Spleen (tissue), 11 donors: ENCODE measurements at regions not wholly inside any gene's neighbourhood (a gene's known extent, or its start where the extent isn't known, plus 50 kb on each side); places are given as distances from the start of the nearest gene placed in this dataset.

ENCODE experiments used
- DNase-seq: peaks from one replicate; pipeline ENCODE4 v3.0.0-alpha.2; 2020
- H3K27ac ChIP-seq, 8 donors: fragments of 200-600 bp; sonication (generic) in 7 of 8; 1 replicate in 4 of 8; 2 replicates in 4 of 8; pipeline versions ENCODE4 v1.5.0 to v1.8.0; 2016 to 2021; ENCODE audit warnings: inconsistent platforms in 4 of 8, mild to moderate bottlenecking in 4 of 8, moderate library complexity in 1 of 8
- H3K27me3 ChIP-seq, 7 donors: fragments of 200-600 bp; sonication (generic) in 6 of 7; replicated peaks in 1 of 7; 1 replicate in 4 of 7; 2 replicates in 3 of 7; pipeline versions ENCODE4 v1.5.0 to v1.8.0; 2016 to 2021; ENCODE audit warnings: inconsistent platforms in 3 of 7, mild to moderate bottlenecking in 1 of 7
- H3K36me3 ChIP-seq, 6 donors: fragments of 200-600 bp; sonication (generic) in 5 of 6; 1 replicate in 4 of 6; 2 replicates in 2 of 6; pipeline versions ENCODE4 v1.5.0 to v1.8.0; 2016 to 2021; ENCODE audit warnings: inconsistent platforms in 2 of 6
- H3K4me1 ChIP-seq, 6 donors: fragments of 200-600 bp; sonication (generic) in 5 of 6; 1 replicate in 3 of 6; 2 replicates in 3 of 6; pipeline versions ENCODE4 v1.5.0 to v1.8.0; 2016 to 2021; ENCODE audit warnings: inconsistent platforms in 3 of 6
- H3K4me3 ChIP-seq, 8 donors: fragments of 200-600 bp; sonication (generic) in 7 of 8; 1 replicate in 4 of 8; 2 replicates in 4 of 8; pipeline versions ENCODE4 v1.5.0 to v1.8.0; 2016 to 2021; ENCODE audit warnings: inconsistent platforms in 4 of 8, mild to moderate bottlenecking in 4 of 8, moderate library complexity in 2 of 8
- H3K9me3 ChIP-seq, 8 donors: fragments of 200-600 bp; sonication (generic) in 7 of 8; 1 replicate in 4 of 8; 2 replicates in 4 of 8; pipeline versions ENCODE4 v1.5.0 to v1.8.0; 2016 to 2021; ENCODE audit warnings: inconsistent platforms in 4 of 8
- POLR2A ChIP-seq, 3 donors: fragments of 450-650 bp; IDR thresholded peaks; one replicate each; pipeline ENCODE4 v1.5.1; 2017; ENCODE audit warnings: antibody characterized with exemption in 3 of 3, mild to moderate bottlenecking in 1 of 3
- POLR2AphosphoS5 ChIP-seq, 3 donors: sonication (generic); formaldehyde crosslinking; IDR thresholded peaks; one replicate each; pipeline ENCODE4 v1.5.1; 2017; ENCODE audit warnings: antibody characterized with exemption in 3 of 3
- WGBS, 5 donors: extraction: QIAGEN DNeasy Blood & Tissue Kit in 3 of 5; methylation state at CpG; one replicate each; pipeline versions ENCODE4 v1.1.5 to v1.1.7; 2013 to 2018; 5-methylcytosine and 5-hydroxymethylcytosine counted together
- intact Hi-C: fragments of 100-400 bp; cut with DNase I; formaldehyde crosslinking; loops from one replicate; pipeline ENCODE4 v1.15.0; 2023; ENCODE audit warnings: low total_unique reads
- TF ChIP-seq, protein P1 (sequence below), 11 experiments: fragments of 200-600 bp in 7 of 11; fragments of 450-650 bp in 4 of 11; sonication (generic) in 4 of 11; IDR thresholded peaks in 8 of 11; conservative IDR thresholded peaks in 3 of 11; 1 replicate in 7 of 11; 2 replicates in 4 of 11; pipeline versions ENCODE4 v1.4.0 to v1.8.0; 2016 to 2021; ENCODE audit warnings: antibody characterized with exemption in 11 of 11, inconsistent platforms in 4 of 11, mild to moderate bottlenecking in 1 of 11
- donor health status: healthy with polysubstance abuse.
- donor health status: DM: no; HTN: no; CAD: no; lungs with moderate emphysema.
- donor health status: DM: no; HTN: no; CAD: no.
- donor health status: Bipolar disorder and iron deficiency.
- donor health status: healthy.
- donor health status: DM: no; HTN: no; CAD: no.
- donor health status: DM: yes; HTN: yes; CAD: no.

DNA sequence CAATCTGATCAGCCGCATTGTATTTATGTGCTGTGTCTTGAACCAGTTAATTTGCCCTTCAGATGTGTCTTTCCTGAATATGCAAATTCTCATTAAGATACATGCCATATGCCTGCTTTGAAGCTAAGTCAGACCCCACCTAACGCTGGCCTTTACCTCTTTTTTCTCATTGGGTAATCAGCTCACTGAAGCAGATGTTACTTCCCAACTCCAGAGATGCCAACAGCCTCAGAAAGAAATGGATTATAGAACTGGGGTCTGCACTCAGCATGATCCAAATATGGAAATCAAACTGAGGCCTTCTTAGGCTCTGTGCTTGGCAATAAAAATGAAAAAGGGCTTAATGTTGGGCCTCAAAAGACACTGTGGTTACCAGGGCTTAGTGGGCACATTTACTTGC, 113.9 kb downstream of the FZD1 start:
- Histone ChIP-seq H3K36me3 (no peaks in the 10 kb centered on the region), H3K27ac (no peak overlapping the region), H3K27me3 (no peaks in the 10 kb centered on the region), H3K9me3 (no peaks in the 10 kb centered on the region), H3K4me1 (no peaks in the 10 kb centered on the region), H3K4me3 (no peak overlapping the region)
- intact Hi-C loops = no loop called here
- DNase-seq = no peak
- TF ChIP-seq POLR2A (IDR thresholded peaks at IDR 0.05) = no peak
- TF ChIP-seq, protein P1, sequence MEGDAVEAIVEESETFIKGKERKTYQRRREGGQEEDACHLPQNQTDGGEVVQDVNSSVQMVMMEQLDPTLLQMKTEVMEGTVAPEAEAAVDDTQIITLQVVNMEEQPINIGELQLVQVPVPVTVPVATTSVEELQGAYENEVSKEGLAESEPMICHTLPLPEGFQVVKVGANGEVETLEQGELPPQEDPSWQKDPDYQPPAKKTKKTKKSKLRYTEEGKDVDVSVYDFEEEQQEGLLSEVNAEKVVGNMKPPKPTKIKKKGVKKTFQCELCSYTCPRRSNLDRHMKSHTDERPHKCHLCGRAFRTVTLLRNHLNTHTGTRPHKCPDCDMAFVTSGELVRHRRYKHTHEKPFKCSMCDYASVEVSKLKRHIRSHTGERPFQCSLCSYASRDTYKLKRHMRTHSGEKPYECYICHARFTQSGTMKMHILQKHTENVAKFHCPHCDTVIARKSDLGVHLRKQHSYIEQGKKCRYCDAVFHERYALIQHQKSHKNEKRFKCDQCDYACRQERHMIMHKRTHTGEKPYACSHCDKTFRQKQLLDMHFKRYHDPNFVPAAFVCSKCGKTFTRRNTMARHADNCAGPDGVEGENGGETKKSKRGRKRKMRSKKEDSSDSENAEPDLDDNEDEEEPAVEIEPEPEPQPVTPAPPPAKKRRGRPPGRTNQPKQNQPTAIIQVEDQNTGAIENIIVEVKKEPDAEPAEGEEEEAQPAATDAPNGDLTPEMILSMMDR (IDR thresholded peaks at IDR 0.05 in 8 of 11, conservative IDR thresholded peaks at IDR 0.05 in 3 of 11) = no peak
- TF ChIP-seq POLR2AphosphoS5 (IDR thresholded peaks at IDR 0.05) = no peak
- WGBS, 5 donors = 78 to 99% (median 89%) methylated on average over 2 of the region's 2 CpGs

GRCh38 chr7:91379236-91379635, 115.0 kb downstream of the FZD1 start:
- 79 to 87% (median 83%) methylated on average over 2 of the region's 2 CpGs for WGBS, 5 donors
- DNase-seq = no peak
- H3K27ac ChIP-seq = no peak overlapping the region
- intact Hi-C loops = no loop called here
- H3K36me3 ChIP-seq = no peaks in the 10 kb centered on the region
- H3K4me1 ChIP-seq = no peaks in the 10 kb centered on the region
- no peaks in the 10 kb centered on the region for H3K9me3 ChIP-seq
- TF ChIP-seq, protein P1 (IDR thresholded peaks at IDR 0.05 in 8 of 11, conservative IDR thresholded peaks at IDR 0.05 in 3 of 11) = no peak
- TF ChIP-seq POLR2A (IDR thresholded peaks at IDR 0.05) (no peak), POLR2AphosphoS5 (IDR thresholded peaks at IDR 0.05) (no peak)
- no peaks in the 10 kb centered on the region for H3K27me3 ChIP-seq
- no peak overlapping the region for H3K4me3 ChIP-seq

- H3K27ac ChIP-seq = no peak overlapping the region
- H3K4me3 ChIP-seq = no peak overlapping the region
- 43 to 55% (median 53%) methylated on average over 2 of the region's 2 CpGs for WGBS, 5 donors
- no peaks in the 10 kb centered on the region for H3K27me3 ChIP-seq
- no peaks in the 10 kb centered on the region for H3K36me3 ChIP-seq
- no peaks in the 10 kb centered on the region for H3K4me1 ChIP-seq
- intact Hi-C loops = no loop called here
- TF ChIP-seq POLR2A (IDR thresholded peaks at IDR 0.05) (no peak), POLR2AphosphoS5 (IDR thresholded peaks at IDR 0.05) (no peak)
- TF ChIP-seq, protein P1 (IDR thresholded peaks at IDR 0.05 in 8 of 11, conservative IDR thresholded peaks at IDR 0.05 in 3 of 11) = no peak
- DNase-seq = no peak
- no peaks in the 10 kb centered on the region for H3K9me3 ChIP-seq
Observed at GRCh38 chr7:91379991-91380390, 115.8 kb downstream of the FZD1 start.

GRCh38 chr7:91383053-91383904, 119.0 kb downstream of the FZD1 start:
- Histone ChIP-seq H3K27ac (no peak overlapping the region), H3K4me3 (no peak overlapping the region), H3K36me3 (no peaks in the 10 kb centered on the region), H3K4me1 (no peaks in the 10 kb centered on the region), H3K9me3 (no peaks in the 10 kb centered on the region), H3K27me3 (no peaks in the 10 kb centered on the region)
- WGBS, 5 donors = 83 to 86% (median 86%) methylated on average over 7 of the region's 7 CpGs
- DNase-seq = no peak
- TF ChIP-seq POLR2A (IDR thresholded peaks at IDR 0.05) = no peak
- TF ChIP-seq, protein P1 (IDR thresholded peaks at IDR 0.05 in 8 of 11, conservative IDR thresholded peaks at IDR 0.05 in 3 of 11) = no peak
- no peak for TF ChIP-seq POLR2AphosphoS5 (IDR thresholded peaks at IDR 0.05)
- intact Hi-C loops = no loop called here
